HG02943 (cell line): ENCODE measurements at regions not wholly inside any gene's neighbourhood (a gene's known extent, or its start where the extent isn't known, plus 50 kb on each side); places are given as distances from the start of the nearest gene placed in this dataset.

Source experiments
- ATAC-seq: cut with Tn5 transposase; IDR thresholded peaks from one replicate; pipeline ENCODE4 v1.9.1; 2021; ENCODE audit warnings: mild to moderate bottlenecking, low read depth, moderate library complexity; ENCODE audit not compliant: unreplicated experiment

- ATAC-seq: no peak
These were observed 84.8 kb upstream of the PRDM11 start for GRCh38 chr11:45061641-45062040.

DNA sequence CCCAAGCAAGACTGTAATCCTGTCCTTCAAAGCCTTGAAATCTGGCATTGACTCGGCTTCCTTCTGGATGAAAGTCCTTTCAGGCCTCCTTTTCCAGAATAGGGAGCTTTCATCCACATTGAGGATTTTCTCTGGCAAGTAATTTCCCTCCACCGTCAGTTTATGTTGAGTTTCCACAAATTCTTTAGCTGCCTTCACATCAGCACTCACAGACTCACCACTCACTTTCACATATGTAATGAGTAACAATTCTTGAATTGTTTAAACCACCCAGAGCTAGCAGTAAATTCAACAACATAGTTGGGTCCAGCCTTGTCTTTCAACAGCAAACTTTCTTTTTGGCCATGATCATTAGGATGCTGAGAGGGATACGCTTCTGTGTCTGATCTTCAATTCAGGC is 84.3 kb upstream of the PRDM11 start:
- ATAC-seq: no peak

DNA sequence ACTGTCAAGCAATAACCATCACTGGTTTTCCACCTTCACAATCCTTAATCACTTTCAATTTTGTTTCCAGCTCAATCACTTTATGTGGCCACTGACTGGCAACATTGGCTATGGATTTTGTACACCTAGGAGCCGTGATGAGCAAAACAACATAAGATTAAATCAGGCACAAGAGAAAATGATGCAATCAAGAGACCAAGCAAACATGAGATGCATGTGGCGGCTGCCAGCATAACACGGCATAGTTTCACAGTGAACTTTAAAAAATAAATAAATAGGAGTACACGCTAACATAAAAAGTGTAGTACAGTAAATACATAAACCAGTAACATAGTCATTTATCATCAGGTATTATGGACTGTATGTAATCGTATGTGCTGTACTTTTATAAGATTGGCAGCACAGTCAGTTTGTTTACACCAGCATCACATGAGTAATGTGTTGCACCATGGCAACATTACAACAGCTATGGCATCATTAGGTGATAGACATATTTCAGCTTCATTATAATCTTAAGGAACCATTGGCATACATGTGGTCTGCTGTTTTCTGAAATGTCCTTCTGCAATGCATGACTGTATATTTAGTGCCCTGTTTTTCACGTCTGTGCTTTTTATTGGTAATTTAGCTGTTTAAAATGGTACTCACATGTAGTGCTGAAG is 83.3 kb upstream of the PRDM11 start:
- no peak for ATAC-seq

DNA sequence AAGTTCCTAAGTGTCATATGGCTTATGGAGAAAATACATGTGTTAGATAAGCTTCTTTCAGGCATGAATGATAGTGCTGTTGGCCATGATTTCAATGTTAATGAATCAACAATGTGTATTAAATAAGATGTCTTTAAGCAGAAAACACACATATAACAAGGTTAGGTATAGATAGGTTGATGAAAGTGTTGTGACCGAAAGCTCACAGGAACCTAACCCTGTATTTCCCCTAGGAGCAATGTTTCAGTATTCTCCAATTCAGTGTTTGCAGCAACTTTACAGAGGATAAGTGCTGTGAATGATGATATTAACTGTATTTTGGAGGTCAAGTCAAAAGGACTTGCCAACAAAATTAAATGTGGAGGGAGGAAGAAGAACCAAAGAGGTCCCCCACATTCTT is 82.8 kb upstream of the PRDM11 start:
- ATAC-seq: no peak

- ATAC-seq: no peak
These were observed 78.5 kb upstream of the PRDM11 start for GRCh38 chr11:45067966-45068365.

DNA sequence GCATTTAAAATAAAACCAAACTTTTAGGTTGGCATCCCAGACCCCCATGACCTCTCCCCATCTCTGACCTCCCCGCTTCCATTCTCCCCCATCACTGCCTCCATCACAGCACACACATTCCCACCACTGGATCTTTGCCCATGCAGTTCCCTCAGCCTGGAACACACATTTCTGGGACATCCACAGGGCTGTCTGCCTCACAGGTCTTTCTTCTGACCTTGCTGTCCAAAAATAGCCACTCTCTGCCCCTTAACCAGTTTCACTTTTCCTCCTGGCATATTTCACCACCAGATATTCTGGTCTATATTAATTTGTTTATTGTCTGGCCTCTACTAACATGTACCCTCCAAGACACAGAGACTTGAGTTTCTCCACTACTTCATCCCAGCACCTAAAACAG is 75.2 kb upstream of the PRDM11 start:
- ATAC-seq: no peak

DNA sequence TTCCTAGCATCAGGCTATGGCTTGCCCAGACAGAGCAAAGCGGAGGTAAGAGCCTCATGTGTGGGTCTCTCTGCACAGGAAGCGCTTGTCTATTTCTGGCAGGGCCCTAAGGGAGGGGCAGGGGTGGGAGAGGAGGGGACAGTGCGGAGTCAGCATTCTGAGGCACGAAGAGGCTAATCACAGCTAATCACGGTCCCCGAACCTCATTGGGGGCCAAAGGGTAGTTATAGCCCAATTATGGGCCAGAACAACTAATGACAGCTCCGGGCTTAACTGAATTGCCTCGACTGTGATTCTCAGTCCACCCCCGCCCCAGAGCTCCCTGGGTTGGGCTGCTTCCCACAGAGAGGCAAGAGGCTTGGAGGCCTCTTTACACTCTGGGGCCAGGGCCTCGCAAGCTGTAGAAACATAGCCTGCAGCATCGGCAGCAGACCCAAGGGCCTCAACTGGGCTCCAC is 72.7 kb upstream of the PRDM11 start:
- ATAC-seq: no peak

- no peak for ATAC-seq
These were observed 70.9 kb upstream of the PRDM11 start for GRCh38 chr11:45075519-45075918.

GRCh38 chr11:45075952-45076351 is 70.5 kb upstream of the PRDM11 start:
- no peak for ATAC-seq

DNA sequence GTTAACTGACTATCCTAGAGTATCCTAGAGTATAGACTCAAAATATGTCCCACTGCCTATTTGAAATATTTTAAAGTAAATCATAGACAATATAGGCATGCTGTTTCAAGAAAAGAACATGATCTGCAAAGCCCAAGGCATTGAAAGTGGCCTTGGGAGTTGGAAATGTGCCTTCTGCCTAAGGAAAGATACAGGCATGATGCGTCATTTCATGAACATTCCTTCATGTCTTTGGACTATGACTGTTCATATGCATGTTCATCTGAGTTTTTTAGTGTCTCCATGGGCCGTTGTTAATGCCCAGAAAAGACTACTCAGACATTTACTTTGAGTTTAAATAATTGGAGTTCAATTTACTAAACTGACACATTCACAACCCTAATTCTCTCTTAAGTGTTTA is 69.7 kb upstream of the PRDM11 start:
- ATAC-seq: no peak

GRCh38 chr11:45078236-45079074 is 68.0 kb upstream of the PRDM11 start:
- ATAC-seq: no peak

- no peak for ATAC-seq
These were observed 67.4 kb upstream of the PRDM11 start for GRCh38 chr11:45079075-45079444.

GRCh38 chr11:45079567-45079942 is 66.9 kb upstream of the PRDM11 start:
- no peak for ATAC-seq

GRCh38 chr11:45079943-45080719 is 66.3 kb upstream of the PRDM11 start:
- ATAC-seq: no peak

DNA sequence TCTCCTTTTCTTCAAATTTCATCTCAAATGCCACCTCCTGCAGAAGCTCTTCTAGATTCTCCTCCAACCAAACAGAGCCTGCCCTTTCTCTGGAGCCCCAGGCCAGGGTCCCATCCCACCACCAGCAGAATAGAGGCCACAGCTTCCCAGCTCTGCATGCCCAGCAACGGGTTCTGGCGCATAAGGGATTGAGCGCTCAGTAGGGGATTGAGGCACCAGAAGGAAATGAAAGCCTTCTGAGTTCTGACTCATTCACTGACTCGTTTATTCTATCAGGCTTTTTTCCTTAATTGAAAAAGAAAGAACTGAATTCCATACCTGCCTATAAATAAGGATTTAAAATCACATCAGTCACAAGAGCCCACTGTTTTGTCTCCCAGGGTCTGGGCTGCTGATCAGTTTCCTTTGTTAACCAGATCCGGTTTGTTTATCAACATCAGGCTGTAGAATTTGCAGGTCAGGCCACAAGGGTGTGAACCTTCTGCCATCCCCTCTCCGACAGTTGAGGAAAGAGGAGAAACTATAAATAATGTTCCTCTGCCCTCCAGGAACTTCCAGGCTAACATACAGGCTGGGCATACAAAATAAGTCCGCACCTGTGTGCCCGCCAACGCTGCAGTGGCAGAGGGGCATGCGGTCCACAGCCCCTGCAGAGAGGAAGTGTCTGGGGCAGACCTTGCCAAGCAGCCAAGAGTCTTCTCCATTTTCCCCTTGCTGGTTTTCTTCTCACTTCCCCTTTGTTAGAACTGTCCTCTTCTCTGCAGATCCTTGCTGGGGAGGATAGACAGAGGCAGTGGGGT is 63.5 kb upstream of the PRDM11 start:
- ATAC-seq: no peak

- ATAC-seq: no peak
These were observed 62.8 kb upstream of the PRDM11 start for GRCh38 chr11:45083544-45084087.

DNA sequence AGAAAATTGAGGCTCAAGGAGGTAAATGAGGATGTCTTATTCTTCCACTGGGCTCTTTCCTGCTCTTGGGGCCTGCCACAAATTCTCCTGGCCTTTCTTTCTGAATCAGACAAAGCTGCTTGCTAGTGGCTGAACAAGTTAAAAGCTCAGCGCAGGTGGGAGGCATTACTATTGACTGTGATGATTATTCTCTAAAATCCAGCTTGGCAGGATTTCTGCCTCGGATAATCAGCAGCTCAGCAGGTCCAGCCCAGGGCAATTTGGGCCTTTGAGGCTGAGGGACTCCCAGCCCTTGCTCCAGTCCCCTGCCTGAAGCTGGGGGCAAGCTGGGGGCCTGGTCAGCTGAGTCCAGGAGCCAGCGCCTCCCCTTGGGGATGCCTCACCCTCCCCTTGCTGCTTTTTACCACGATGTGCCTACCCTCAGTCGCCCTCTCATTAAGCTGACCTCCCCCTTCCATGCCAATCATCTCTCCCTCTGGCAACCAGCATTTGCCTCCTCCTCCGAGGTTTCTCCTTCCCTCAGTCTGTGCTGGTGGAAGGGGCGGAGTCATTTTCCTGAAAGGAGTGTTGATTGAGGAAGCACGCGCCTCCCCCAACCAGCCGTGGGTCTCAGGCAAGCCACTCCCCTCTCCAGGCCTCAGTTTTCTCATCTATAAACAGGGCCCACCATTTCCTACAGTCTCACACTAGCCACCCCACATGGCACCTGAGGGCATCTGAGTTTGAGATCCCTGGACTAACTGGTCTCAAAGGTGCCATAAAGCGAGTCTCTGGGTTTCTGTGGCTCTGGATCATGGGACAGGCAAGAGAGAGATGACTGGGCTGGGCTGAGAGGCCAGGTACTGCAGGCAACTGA is 60.6 kb upstream of the PRDM11 start:
- no peak for ATAC-seq

GRCh38 chr11:45086526-45086925 is 59.9 kb upstream of the PRDM11 start:
- no peak for ATAC-seq
